ENCODE measurements at regions not wholly inside any gene's neighbourhood (a gene's known extent, or its start where the extent isn't known, plus 50 kb on each side); places are given as distances from the start of the nearest gene placed in this dataset.

DNA sequence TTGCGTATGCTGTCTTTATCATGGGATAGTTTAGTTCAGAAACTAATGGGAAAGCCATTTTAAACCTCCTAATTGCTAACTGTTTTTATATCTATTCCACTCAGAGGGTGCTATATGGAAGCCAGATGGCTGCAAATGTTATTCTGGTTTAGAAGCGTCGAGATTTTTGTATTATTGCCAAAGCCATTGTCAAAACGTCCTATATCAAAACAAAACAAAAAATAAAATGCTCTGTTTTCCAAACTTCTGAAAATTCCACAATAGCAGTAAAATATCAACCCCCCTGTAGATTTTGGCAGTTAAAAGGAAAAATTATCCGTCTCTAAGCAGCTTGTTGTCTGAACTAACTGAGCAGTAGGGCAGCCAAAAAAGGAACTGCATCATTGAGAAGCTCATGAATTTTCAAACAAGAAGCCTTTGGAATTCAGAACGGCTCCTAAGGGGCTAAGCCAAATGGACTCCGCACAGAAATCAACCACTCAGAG lies 195.4 kb upstream of the CWC22 start:
- FAIRE-seq, result no peak
- no peak for DNase-seq (ENCODE audit: extremely low spot score, insufficient read length, low read depth)

DNA sequence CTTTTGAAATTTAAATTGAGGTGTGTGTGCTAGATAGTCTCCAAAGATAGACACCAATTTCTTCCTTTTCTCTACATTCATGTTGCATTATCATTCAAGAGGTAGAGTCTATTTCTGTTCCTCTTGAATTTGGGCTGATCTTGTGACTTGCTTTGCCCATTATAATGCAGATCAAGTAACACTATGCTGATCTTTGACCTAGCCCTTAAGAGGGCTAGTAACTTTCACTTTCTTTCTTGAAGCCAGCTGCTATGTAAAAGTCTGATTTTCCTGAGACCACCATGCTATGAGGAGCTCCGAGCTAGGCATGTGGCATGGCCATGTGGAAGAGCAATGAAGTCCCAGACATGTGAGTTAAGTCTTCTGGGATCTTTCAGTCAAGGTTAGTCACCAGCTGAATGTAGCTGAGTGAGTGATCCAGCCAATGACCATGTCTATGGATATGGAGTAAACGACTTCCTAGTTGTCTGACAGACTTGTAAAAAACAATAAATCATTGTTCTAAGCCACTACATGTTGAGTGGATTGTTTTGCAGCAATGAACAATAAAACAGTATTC lies 189.4 kb upstream of the CWC22 start:
- no peak for DNase-seq (ENCODE audit: extremely low spot score, insufficient read length, low read depth)
- FAIRE-seq, result no peak

GRCh38 chr2:180195847-180196246 lies 188.8 kb upstream of the CWC22 start:
- no peak for FAIRE-seq
- DNase-seq (ENCODE audit: extremely low spot score, insufficient read length, low read depth), result no peak

DNA sequence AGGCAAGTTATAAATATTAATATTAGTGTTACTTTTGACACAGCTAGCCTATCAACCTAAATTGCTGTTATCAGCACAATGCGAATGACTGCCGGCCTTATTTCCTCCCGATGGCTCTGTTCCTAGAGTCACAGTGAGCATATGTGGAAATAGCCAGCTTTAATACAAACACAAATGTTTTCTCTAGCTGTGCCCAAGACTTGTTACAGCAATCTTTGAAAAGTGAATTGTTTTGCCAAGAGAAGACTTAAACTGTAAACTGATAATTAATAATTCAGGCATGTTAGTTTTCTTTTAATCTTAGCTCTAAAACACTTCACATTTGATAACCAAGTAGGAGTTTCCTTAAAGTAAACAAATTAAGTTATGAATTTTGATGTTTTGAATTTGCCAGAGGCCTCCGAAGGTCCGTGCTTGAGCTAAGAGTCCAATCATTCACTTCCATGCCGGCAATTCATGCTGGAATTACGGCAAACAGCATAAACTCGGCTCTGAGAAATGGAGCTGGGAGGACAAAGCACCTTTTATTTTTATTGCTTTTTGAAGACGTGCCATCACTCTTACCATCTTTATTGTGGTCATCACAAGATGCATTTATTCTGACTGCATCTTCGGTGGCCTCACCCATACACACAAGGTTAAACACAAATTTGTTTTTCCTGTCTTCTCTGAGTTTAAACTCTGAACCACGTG lies 184.5 kb upstream of the CWC22 start:
- FAIRE-seq, result no peak
- no peak for DNase-seq (ENCODE audit: extremely low spot score, insufficient read length, low read depth)

GRCh38 chr2:180190851-180191250 lies 183.8 kb upstream of the CWC22 start:
- no peak for FAIRE-seq
- no peak for DNase-seq (ENCODE audit: extremely low spot score, insufficient read length, low read depth)

GRCh38 chr2:180187611-180188010 lies 180.5 kb upstream of the CWC22 start:
- no peak for FAIRE-seq
- no peak for DNase-seq (ENCODE audit: extremely low spot score, insufficient read length, low read depth)

DNA sequence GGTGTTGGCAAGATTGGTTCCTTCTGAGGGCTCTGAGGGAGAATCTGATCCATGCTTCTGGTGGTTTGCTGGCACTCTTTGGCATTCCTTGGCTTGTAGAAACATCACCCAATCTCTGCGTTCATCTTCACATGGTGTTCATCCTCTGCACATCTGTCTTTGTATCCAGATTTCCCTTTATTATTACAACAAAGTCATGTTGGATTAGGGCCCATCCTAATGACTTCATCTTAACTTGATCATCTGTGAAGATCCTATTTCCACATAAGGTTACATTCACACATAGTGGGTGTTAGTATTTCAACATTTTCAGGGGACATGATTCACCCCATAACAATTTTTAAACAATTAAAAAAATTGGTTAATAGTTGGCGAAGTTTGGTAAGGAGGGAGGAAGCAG lies 177.4 kb upstream of the CWC22 start:
- no peak for FAIRE-seq
- no peak for DNase-seq (ENCODE audit: extremely low spot score, insufficient read length, low read depth)

DNA sequence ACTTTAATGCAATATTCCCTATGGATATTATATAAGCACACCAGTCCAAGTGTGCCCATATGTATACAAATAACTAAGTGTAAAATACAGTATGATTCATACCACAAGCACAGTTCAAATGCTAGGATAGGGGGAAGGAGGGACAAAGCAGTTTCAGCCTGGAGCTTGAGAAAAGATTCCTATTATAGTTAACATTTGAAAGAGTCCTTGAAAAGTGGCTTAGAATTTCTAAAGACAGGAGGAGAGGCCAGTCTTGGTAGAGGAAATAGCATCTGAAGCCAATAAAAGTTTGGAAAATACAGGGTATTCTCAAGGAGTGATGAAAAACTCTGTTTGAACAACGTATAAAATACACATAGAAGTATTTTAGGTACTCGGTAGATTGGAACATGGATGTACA lies 173.4 kb upstream of the CWC22 start:
- DNase-seq (ENCODE audit: extremely low spot score, insufficient read length, low read depth) (no peak), FAIRE-seq (no peak)

DNA sequence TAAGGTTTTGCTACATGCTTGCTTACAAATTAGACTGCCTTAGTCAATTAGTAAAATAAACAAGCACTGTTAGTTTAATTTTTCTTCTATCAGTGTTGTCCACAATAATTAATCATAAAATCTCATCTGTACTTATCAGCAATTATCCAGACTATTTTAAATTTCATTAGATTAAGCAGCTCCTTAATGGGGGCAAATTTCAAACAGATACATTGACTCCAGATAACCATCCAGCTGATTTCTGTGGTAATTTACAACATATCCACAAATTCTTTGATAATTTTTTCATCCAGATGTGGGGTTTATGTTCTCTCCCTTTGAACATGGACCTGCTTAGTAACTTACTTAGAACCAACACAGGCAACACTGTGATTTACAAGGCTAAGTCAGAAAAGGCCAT lies 170.4 kb upstream of the CWC22 start:
- DNase-seq (ENCODE audit: extremely low spot score, insufficient read length, low read depth), result no peak
- FAIRE-seq, result no peak

DNA sequence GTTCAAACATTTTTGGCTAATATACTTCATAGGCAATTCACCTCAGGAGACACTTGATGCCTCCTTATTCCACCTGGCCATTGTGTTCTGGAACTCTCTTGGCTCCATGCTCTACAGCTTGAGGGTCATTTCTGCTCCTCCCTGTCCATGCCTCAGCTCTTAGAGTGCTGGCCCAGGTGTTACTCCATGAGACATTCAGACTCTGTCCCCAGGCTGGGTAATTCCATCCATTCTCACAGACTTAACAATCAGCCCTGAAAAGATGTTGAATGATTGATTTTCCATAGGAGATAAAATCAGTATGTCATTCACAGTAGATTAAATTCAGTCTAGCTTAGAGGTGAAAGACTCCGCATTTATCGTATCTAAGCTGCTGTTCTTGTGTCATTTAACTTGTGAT lies 168.6 kb upstream of the CWC22 start:
- FAIRE-seq (no peak), DNase-seq (ENCODE audit: extremely low spot score, insufficient read length, low read depth) (no peak)

DNA sequence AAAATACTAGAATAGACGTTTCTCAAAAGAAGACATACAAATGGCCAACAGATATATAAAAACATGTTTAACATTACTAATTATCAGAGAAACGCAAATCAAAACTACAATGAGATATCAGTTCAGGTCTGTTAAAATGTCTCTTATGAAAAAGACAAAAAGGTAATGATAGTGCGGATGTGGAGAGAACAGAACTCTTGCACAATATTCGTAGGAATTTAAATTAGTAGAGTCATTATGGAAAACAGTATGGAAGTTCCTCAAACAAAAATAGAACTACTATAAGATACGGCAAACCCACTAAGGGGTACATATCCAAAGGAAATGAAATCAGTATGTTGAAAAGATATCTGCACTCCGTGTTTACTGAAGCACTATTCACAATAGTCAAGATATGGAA lies 167.5 kb upstream of the CWC22 start:
- FAIRE-seq, result no peak

DNA sequence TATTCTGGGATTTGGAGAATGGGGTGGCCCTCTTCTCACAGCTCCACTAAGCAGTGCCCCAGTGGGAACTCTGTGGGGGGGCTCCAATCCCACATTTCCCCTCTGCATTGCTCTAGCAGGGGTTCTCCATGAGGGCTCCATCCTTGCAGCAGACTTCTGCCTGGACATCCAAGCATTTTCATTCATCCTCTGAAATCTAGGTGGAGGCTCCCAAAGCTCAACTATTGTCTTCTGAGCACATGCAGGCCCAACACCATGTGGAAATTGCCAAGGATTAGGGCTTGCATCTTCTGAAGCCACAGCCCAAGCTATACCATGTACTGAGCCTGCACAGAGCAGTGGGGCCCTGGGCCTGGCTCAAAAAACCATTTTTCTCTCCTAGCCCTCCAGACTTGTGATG lies 162.4 kb upstream of the CWC22 start:
- FAIRE-seq (no peak), DNase-seq (ENCODE audit: extremely low spot score, insufficient read length, low read depth) (no peak)

More for the DNA sequence above, 167.5 kb upstream of the CWC22 start:
- DNase-seq (ENCODE audit: extremely low spot score, insufficient read length, low read depth), result no peak

GRCh38 chr2:180161415-180161814 lies 154.3 kb upstream of the CWC22 start:
- DNase-seq (ENCODE audit: extremely low spot score, insufficient read length, low read depth) (no peak), FAIRE-seq (no peak)

DNA sequence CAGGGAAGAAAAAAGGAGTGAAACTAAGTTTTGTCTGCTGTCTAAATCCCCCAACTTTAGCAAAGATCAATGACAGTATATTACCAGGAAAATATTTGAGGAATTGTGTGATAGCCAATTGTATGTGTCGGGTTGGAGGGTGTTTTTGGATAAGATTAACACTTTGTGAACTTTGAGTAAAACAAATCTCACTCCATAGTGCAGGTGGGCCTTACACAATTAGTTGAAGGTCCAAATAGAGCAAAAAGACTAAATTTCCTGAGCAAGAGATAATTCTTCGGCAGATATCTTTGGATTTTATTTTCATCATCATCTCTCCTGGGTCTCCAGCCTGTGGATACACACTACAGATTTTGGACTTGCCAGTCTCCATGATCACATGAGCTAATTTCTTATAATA lies 152.8 kb upstream of the CWC22 start:
- DNase-seq (ENCODE audit: extremely low spot score, insufficient read length, low read depth), result no peak
- no peak for FAIRE-seq

GRCh38 chr2:180158961-180159360 lies 151.9 kb upstream of the CWC22 start:
- FAIRE-seq, result no peak
- no peak for DNase-seq (ENCODE audit: extremely low spot score, insufficient read length, low read depth)

DNA sequence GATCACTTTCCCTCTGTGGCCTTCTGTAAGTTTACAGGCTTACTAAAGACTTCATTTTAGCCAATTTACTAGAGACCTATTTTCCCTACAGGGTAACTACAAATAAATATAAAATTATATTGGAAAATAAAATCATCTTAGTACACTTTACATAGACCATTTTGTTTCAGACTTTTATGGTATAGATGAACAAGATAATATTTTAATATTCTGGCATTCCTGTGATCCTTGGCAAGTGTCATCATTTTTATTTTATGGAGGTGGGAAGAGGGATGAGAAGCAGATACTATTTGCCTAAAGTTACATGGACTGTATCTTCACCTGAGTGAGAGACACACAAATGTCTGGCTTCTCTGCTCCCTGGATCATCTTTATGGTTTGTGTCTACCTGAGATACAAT lies 149.6 kb upstream of the CWC22 start:
- no peak for FAIRE-seq
- DNase-seq (ENCODE audit: extremely low spot score, insufficient read length, low read depth), result no peak

DNA sequence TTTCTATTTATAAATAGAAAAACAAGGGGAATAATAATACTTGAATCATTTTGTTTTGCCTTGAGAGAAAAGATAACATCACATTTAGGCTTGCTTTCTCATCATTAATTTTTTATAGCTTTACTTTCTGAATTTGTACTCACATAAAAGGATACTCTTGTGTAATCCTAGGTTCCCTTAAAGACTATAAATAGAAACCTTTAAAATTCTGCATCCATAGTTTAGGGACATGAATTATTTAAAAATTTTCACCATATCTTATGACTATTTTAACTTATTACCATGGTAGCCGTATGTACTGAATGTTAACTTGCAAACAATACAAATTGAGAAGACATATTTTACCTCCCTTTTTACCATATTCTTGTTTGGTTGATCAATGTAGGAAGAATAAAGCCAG lies 143.5 kb upstream of the CWC22 start:
- DNase-seq (ENCODE audit: extremely low spot score, insufficient read length, low read depth) (no peak), FAIRE-seq (no peak)

GRCh38 chr2:180146541-180146940 lies 139.4 kb upstream of the CWC22 start:
- FAIRE-seq, result no peak
- no peak for DNase-seq (ENCODE audit: extremely low spot score, insufficient read length, low read depth)

- FAIRE-seq (no peak), DNase-seq (ENCODE audit: extremely low spot score, insufficient read length, low read depth) (no peak)
Measured at GRCh38 chr2:180146114-180146513, 139.0 kb upstream of the CWC22 start.

DNA sequence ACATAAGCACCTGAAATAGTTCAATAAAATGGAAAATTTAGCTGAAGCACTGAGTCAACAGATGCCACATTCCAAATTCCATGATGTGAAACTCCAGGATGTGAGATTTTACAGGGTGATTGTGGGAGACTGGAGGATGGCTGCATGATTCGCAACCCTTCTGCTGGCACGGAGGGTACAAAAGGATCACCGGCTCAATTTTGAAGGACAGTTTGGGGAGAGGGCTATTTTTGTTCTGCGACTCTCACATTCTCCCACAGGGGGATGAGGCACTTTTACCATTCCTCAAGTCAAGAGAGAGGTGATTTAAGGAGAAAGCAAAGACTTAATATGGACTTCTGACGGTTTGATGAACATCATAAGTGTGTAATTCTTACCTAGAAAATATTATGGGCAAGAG lies 138.1 kb upstream of the CWC22 start:
- DNase-seq (ENCODE audit: extremely low spot score, insufficient read length, low read depth) (no peak), FAIRE-seq (no peak)

GRCh38 chr2:180144338-180144813 lies 137.3 kb upstream of the CWC22 start:
- DNase-seq (ENCODE audit: extremely low spot score, insufficient read length, low read depth) (no peak), FAIRE-seq (no peak)
